Mesodermal cell (in vitro differentiated cells): ENCODE measurements at regions not wholly inside any gene's neighbourhood (a gene's known extent, or its start where the extent isn't known, plus 50 kb on each side); places are given as distances from the start of the nearest gene placed in this dataset.

Experiments
- H3K27ac ChIP-seq: 2 replicates; pipeline ENCODE4 v1.7.0; 2013; ENCODE audit warnings: mild to moderate bottlenecking, low read depth, low read length, moderate library complexity; ENCODE audit not compliant: severe bottlenecking
- H3K36me3 ChIP-seq: 2 replicates; pipeline ENCODE4 v1.7.1; 2013; ENCODE audit warnings: mild to moderate bottlenecking, low read length, moderate library complexity; ENCODE audit not compliant: control insufficient read depth, insufficient read depth
- H3K4me1 ChIP-seq: one replicate; pipeline ENCODE4 v1.7.1; 2013; ENCODE audit warnings: mild to moderate bottlenecking, low read length; ENCODE audit not compliant: insufficient read depth, control insufficient read depth, poor library complexity, severe bottlenecking
- H3K4me3 ChIP-seq: 2 replicates; pipeline ENCODE4 v1.7.0; 2013; ENCODE audit warnings: low read length, control low read depth, mild to moderate bottlenecking; ENCODE audit not compliant: insufficient read depth, poor library complexity, severe bottlenecking; ENCODE audit errors: extremely low read depth
- H3K9me3 ChIP-seq: 2 replicates; pipeline ENCODE4 v1.7.1; 2013; ENCODE audit warnings: mild to moderate bottlenecking, low read length, moderate library complexity; ENCODE audit not compliant: control insufficient read depth
- whole genome bisulfite sequencing, 2 experiments: methylation state at CpG; one replicate each; pipeline ENCODE4 v1.1.5; 2013; ENCODE audit warnings: missing lambda C conversion rate in 2 of 2; ENCODE audit not compliant: insufficient coverage in 2 of 2; 5-methylcytosine and 5-hydroxymethylcytosine counted together

GRCh38 chr13:73697166-73697565 is 437.0 kb downstream of the KLF12 start:
- H3K9me3 ChIP-seq = no peaks in the 10 kb centered on the region
- H3K27ac ChIP-seq = no peak overlapping the region

GRCh38 chr13:73696713-73697112 is 437.5 kb downstream of the KLF12 start:
- H3K4me1 ChIP-seq = no peaks in the 10 kb centered on the region

More at GRCh38 chr13:73697166-73697565, 437.0 kb downstream of the KLF12 start:
- no peaks in the 10 kb centered on the region for H3K4me1 ChIP-seq
- no peak overlapping the region for H3K4me3 ChIP-seq
- no peaks in the 10 kb centered on the region for H3K36me3 ChIP-seq

GRCh38 chr13:73696271-73696670 is 437.9 kb downstream of the KLF12 start:
- Histone ChIP-seq H3K4me3 (no peak overlapping the region), H3K9me3 (no peaks in the 10 kb centered on the region), H3K4me1 (no peaks in the 10 kb centered on the region), H3K36me3 (no peaks in the 10 kb centered on the region), H3K27ac (no peak overlapping the region)
- 60 to 70% methylated on average over 2 of the region's 2 CpGs for WGBS, 2 experiments

More at GRCh38 chr13:73696713-73697112, 437.5 kb downstream of the KLF12 start:
- 84 to 100% methylated on average over 3 of the region's 3 CpGs for WGBS, 2 experiments
- Histone ChIP-seq H3K4me3 (no peak overlapping the region), H3K27ac (no peak overlapping the region), H3K36me3 (no peaks in the 10 kb centered on the region), H3K9me3 (no peaks in the 10 kb centered on the region)

GRCh38 chr13:73695325-73695724 is 438.9 kb downstream of the KLF12 start:
- H3K4me3 ChIP-seq = no peak overlapping the region
- no peaks in the 10 kb centered on the region for H3K36me3 ChIP-seq
- H3K9me3 ChIP-seq = no peaks in the 10 kb centered on the region
- no peaks in the 10 kb centered on the region for H3K4me1 ChIP-seq
- 96 to 98% methylated on average over 13 of the region's 14 CpGs for WGBS, 2 experiments
- H3K27ac ChIP-seq = no peak overlapping the region

GRCh38 chr13:73693215-73693614 is 441.0 kb downstream of the KLF12 start:
- H3K4me1 ChIP-seq = no peaks in the 10 kb centered on the region
- H3K9me3 ChIP-seq = no peaks in the 10 kb centered on the region
- WGBS, 2 experiments = no CpG with 5 or more reads among the region's 2 CpGs
- H3K27ac ChIP-seq = no peak overlapping the region
- H3K36me3 ChIP-seq = no peaks in the 10 kb centered on the region
- H3K4me3 ChIP-seq = no peak overlapping the region

GRCh38 chr13:73691891-73692290 is 442.3 kb downstream of the KLF12 start:
- 67 to 100% methylated on average over 1 to 3 of the region's 4 CpGs for whole genome bisulfite sequencing, 2 experiments
- no peak overlapping the region for H3K27ac ChIP-seq
- H3K4me3 ChIP-seq = no peak overlapping the region
- no peaks in the 10 kb centered on the region for H3K4me1 ChIP-seq
- no peaks in the 10 kb centered on the region for H3K36me3 ChIP-seq
- no peaks in the 10 kb centered on the region for H3K9me3 ChIP-seq

- H3K4me3 ChIP-seq = no peak overlapping the region
- no peak overlapping the region for H3K27ac ChIP-seq
- H3K36me3 ChIP-seq = no peaks in the 10 kb centered on the region
- no peaks in the 10 kb centered on the region for H3K9me3 ChIP-seq
- H3K4me1 ChIP-seq = no peaks in the 10 kb centered on the region
These were observed 446.3 kb downstream of the KLF12 start for GRCh38 chr13:73687929-73688328.

GRCh38 chr13:73687087-73687486 is 447.1 kb downstream of the KLF12 start:
- Histone ChIP-seq H3K4me1 (no peaks in the 10 kb centered on the region), H3K27ac (no peak overlapping the region), H3K9me3 (no peaks in the 10 kb centered on the region), H3K4me3 (no peak overlapping the region), H3K36me3 (no peaks in the 10 kb centered on the region)
- WGBS, 2 experiments = 100% methylated on average over 1 of the region's 4 CpGs; no CpG with 5 or more reads in 1 of the 2 experiments

- Histone ChIP-seq H3K36me3 (no peaks in the 10 kb centered on the region), H3K9me3 (no peaks in the 10 kb centered on the region), H3K27ac (no peak overlapping the region), H3K4me1 (no peaks in the 10 kb centered on the region), H3K4me3 (no peak overlapping the region)
- 84 to 89% methylated on average over 5 to 10 of the region's 11 CpGs for WGBS, 2 experiments
These were observed 449.5 kb downstream of the KLF12 start for GRCh38 chr13:73684750-73685149.

- no peaks in the 10 kb centered on the region for H3K9me3 ChIP-seq
- no peaks in the 10 kb centered on the region for H3K4me1 ChIP-seq
- 80 to 94% methylated on average over 1 to 3 of the region's 3 CpGs for WGBS, 2 experiments
- H3K36me3 ChIP-seq = no peaks in the 10 kb centered on the region
- no peak overlapping the region for H3K27ac ChIP-seq
- H3K4me3 ChIP-seq = no peak overlapping the region
These were observed 449.9 kb downstream of the KLF12 start for GRCh38 chr13:73684286-73684685.

GRCh38 chr13:73683746-73684145 is 450.5 kb downstream of the KLF12 start:
- WGBS, 2 experiments = no CpG with 5 or more reads among the region's 3 CpGs
- Histone ChIP-seq H3K9me3 (no peaks in the 10 kb centered on the region), H3K27ac (no peak overlapping the region), H3K4me1 (no peaks in the 10 kb centered on the region), H3K36me3 (no peaks in the 10 kb centered on the region), H3K4me3 (no peak overlapping the region)
